Fibroblast of upper back skin (primary cell): ENCODE measurements at regions not wholly inside any gene's neighbourhood (a gene's known extent, or its start where the extent isn't known, plus 50 kb on each side); places are given as distances from the start of the nearest gene placed in this dataset.

Source experiments
- DNase-seq: peaks from one replicate; pipeline ENCODE4 v3.0.0-alpha.2; 2013

- DNase-seq = no peak
Observed at GRCh38 chr5:74422671-74423070, 217.9 kb downstream of the ENC1 start.

- DNase-seq = no peak
Observed at GRCh38 chr5:74422030-74422429, 218.5 kb downstream of the ENC1 start.

GRCh38 chr5:74421377-74421776, 219.2 kb downstream of the ENC1 start:
- DNase-seq = no peak

DNA sequence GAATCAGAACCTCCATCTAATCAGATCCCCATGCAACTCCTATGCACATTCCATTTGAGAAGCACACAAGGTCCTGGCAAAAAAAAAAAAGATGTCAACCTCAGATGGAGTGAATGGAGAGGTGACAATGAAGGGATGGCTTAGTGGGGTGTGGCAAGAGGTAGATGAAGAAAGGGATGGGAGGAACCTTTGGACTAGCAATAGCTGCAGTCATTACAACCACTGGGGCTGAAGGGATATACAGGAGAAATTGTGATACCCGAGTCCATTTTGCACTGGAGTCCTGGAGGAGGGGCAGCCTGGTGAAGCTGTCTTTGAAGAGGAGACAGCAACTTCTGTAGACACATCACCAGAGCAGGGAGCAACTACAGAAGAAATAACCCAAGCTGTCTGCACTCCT, 219.6 kb downstream of the ENC1 start:
- no peak for DNase-seq

- DNase-seq = no peak
Observed at GRCh38 chr5:74420220-74420619, 220.3 kb downstream of the ENC1 start.

- no peak for DNase-seq
Observed at GRCh38 chr5:74419468-74419867, 221.1 kb downstream of the ENC1 start.

DNA sequence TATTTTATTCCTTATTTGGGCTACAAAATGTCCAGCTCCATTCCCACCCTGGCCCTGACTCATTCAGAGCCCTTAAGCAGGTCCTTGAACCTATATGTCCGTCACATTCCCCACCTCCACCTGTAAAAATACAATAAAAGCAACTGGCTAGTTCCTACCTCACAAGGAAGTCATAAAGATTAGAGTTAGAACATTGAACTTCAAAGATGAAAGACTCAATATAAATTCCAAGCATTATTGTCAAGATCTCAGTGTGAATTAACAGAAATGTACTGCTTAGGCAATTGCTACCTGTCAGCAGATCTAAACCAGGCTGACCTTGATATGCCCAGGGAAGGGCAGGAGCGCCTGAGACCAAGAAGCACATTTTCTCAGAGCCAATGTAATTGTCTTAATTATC, 221.8 kb downstream of the ENC1 start:
- no peak for DNase-seq

GRCh38 chr5:74418261-74418660, 222.3 kb downstream of the ENC1 start:
- DNase-seq = no peak

- DNase-seq = no peak
Observed at GRCh38 chr5:74415695-74416102, 224.8 kb downstream of the ENC1 start.

DNA sequence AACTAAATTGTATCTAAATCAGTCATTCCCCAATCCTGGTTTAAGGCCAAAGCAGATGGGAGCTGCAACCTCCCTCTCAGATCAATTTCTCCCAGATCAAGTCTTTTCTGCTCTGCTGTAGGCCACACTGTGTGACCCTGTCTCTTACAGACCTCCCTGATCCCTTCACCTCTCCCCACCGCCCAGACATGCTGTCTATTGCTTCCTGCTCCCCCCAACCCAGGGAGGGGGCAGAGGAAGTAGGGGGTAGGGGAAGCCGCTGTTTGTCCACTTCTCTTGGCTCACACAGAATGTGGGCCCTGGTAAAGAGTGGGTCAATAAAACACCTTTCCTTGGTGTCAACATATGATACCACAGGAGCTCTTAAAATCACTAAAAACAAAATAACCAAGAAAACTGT, 226.3 kb downstream of the ENC1 start:
- no peak for DNase-seq

GRCh38 chr5:74413403-74414048, 227.0 kb downstream of the ENC1 start:
- DNase-seq = no peak

DNA sequence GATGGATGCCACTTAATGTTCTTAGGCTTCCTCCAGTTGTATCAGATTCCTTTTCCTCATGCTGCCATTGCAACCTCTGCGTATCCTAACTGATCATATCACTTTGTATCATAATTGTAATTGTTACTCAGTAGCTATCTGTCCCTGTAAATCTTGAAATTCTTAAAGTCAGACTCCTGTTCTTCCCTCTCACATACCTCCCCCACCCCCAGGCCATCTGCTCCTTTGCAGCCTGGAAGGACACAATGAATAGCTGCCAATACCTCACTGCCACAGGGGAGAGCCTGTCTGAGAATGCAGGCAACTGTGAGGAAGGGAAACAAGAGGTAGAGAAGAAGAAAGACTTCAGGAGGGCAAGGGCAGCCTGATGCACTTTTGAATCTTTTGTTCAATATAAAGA, 228.5 kb downstream of the ENC1 start:
- DNase-seq = no peak

- DNase-seq = no peak
Observed at GRCh38 chr5:74409712-74410111, 230.8 kb downstream of the ENC1 start.

DNA sequence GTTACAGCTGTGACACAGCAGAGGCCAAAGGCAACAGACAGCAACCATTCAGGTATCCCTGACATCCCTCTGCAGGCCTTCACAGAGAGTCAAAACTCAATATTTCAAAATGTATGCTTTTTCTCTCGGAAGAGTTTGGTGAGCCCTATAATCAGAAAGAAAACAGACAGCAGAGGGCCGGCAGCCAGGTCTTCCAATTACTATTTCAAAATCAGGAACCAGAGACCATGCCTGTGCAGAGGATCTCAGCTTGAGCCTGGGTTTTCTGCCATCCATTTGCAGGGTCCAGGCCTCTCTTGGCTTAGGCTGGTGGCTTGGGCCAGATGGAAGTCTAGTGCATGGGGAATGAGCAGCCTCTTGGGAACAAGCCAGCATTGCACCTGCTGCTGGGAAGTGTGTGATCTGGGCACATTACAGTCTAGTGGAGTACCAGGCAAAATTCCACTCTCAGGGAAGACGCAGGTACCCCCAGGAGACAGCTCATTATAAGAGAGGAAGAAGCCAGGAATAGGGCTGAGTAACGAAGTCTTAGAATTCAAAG, 231.3 kb downstream of the ENC1 start:
- DNase-seq = no peak

DNA sequence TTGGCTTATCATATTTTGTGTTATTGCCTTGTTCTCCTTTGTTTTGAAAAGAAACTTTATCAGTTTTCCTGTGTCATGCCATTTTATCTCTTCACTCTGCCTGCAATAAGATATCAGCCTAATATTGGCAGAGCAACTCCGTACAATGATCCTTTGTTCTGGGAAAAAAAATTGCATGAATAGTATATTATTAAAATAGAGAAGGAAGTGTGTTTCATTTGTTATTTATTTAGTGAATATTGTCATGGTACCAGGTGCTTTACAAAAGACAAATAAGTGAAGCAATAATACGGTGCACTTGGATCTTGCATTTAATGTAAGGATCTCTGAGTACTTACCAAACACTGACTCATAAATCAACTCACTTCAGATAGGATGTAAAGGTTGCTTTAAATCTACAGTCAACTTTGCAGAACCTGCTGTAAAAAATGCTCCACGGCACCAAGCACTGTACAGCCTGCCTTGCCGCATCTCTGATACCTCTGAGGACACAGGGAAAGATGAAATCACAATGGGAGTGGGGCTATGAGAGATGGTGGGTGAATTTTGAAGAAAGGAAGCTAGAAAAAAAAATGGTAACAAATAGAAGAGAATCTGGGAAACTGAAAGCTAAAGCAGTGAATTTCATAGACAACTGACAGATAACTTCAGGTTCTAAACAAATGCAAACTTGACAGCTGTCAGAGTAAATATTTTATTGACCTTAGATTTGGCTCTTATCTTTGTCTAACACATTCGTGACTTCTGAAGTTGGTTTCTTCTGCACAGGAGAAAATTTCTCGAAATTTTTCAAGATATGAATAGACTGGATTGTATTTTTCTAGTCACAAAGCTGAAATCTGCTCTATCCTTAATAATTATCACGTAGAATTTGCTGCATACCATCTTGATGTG, 232.1 kb downstream of the ENC1 start:
- DNase-seq = no peak

GRCh38 chr5:74407701-74408100, 232.8 kb downstream of the ENC1 start:
- DNase-seq = no peak

DNA sequence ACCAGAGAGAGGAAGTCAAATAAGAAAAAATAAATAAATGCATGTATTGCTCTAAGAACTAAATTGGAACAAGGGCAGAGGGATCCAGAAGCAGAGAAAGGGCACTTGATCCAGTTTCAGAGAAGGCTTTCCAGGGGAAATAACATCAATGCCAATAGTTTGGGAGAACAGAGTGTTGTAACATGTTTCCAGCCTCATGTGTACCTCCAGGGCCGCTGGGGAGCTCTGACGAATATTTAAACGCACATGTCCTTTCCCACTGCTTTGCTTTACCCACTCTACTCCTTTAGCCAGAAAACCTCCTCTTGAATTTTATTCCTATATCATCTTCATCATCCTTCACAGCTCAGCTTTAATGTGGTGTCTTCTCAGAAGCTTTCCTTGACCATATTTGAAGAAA, 233.7 kb downstream of the ENC1 start:
- no peak for DNase-seq

DNA sequence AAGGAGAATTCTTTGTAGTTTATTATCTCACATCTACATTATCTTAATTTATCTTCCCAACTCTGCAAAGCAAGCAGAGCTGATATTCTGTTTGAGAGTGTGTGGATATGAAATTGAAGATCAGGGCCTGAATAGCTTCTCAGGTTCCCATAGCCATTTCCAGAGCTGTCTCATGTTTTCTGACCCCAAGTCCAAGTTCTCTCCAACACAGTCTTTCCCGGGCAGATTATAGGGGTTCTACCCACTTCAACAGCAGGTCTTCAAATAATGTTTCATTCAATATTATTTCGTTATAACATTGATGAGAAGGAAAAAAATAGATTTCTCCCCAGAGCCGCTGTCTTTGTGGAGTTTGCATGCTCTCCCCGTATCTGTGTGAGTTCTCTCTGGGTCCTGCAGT, 234.9 kb downstream of the ENC1 start:
- DNase-seq = no peak

- DNase-seq = no peak
Observed at GRCh38 chr5:74404574-74405508, 235.7 kb downstream of the ENC1 start.

GRCh38 chr5:74403771-74404170, 236.8 kb downstream of the ENC1 start:
- DNase-seq = no peak

DNA sequence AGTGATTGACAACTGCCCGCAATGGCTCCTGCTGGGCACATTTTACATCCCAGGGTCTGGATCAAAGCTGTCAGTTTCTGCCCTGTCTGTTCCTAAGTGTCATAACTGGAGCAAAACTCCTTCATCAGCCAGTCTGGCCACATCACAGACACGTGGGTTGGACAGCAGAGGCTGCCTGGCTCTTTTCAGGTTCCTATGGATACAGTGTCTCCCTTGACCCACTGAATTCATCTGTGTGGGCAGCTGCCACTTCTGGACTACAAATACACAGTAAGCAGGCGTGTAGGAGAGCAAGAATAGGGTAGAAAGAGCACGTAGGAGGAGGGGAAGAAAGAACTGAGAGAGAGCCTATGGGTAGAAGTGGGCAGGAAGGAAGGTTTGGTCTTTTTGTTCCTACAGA, 238.0 kb downstream of the ENC1 start:
- no peak for DNase-seq

GRCh38 chr5:74401946-74402320, 238.6 kb downstream of the ENC1 start:
- no peak for DNase-seq

DNA sequence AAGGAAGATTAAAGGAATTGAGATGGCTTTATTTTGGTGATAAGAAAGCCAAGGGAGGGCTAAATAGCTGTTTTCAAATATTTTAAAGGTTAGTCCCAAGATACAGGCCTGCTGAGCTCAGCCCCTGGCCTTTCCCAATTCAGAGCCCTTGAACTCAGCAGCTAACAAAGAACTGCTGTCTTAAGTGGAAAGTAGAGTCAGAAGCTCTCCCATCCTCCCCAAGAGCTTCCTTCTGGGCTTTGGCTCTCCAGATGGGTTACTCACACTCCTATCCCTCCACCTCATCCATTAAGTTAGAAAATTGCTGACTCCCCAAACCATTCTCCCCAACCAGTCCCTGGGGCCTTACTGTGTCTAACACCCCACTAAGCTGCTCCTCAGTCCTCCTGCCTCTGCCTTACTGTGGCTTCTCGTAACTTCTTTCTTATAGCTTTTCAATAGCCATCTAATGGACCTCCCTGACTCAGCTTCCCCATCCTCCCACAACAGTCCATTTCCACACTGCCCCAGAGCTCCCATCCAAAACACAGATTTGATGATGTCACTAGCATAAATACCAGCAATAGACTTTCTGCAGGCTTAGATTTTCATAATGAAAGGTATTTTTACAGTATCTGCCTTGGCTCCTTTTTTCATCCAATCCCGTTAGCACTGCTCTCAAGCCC, 239.1 kb downstream of the ENC1 start:
- DNase-seq = peak; percentile 16
